Osteocyte (in vitro differentiated cells): ENCODE measurements at regions not wholly inside any gene's neighbourhood (a gene's known extent, or its start where the extent isn't known, plus 50 kb on each side); places are given as distances from the start of the nearest gene placed in this dataset.

ENCODE experiments used
- DNase-seq: peaks from one replicate; pipeline ENCODE4 v3.0.0; 2021; ENCODE audit warnings: mixed read lengths; ENCODE audit not compliant: unreplicated experiment; ENCODE audit errors: extremely low spot score
- H3K27ac Mint-ChIP-seq: one replicate; pipeline ENCODE4 v1.8.0; 2021; ENCODE audit warnings: mild to moderate bottlenecking, mixed read lengths; ENCODE audit not compliant: unreplicated experiment
- H3K27me3 Mint-ChIP-seq: one replicate; pipeline ENCODE4 v1.8.0; 2021; ENCODE audit warnings: mixed read lengths; ENCODE audit not compliant: unreplicated experiment
- H3K36me3 Mint-ChIP-seq: one replicate; pipeline ENCODE4 v1.8.0; 2021; ENCODE audit warnings: mixed read lengths; ENCODE audit not compliant: unreplicated experiment
- H3K4me1 Mint-ChIP-seq: one replicate; pipeline ENCODE4 v1.8.0; 2021; ENCODE audit warnings: mixed read lengths; ENCODE audit not compliant: unreplicated experiment
- H3K4me3 Mint-ChIP-seq: one replicate; pipeline ENCODE4 v1.8.0; 2021; ENCODE audit warnings: mild to moderate bottlenecking, moderate library complexity, mixed read lengths; ENCODE audit not compliant: unreplicated experiment
- H3K9me3 Mint-ChIP-seq: one replicate; pipeline ENCODE4 v1.8.0; 2021; ENCODE audit warnings: mixed read lengths; ENCODE audit not compliant: unreplicated experiment
- CTCF ChIP-seq: fragments of 200-600 bp; sonication (generic); IDR thresholded peaks from 2 replicates; pipeline ENCODE4 v1.5.0; 2021; ENCODE audit warnings: antibody characterized with exemption, mild to moderate bottlenecking, moderate library complexity

- TF ChIP-seq CTCF, result no peak
- Mint-ChIP-seq H3K9me3 (no peaks in the 10 kb centered on the region), H3K4me1 (peaks cover 22% of the 10 kb centered on the region), H3K4me3 (no peak overlapping the region), H3K27me3 (no peaks in the 10 kb centered on the region), H3K36me3 (peaks cover 14% of the 10 kb centered on the region), H3K27ac (peak overlapping the region; percentile 41)
- DNase-seq, result no peak
These were observed 148.6 kb upstream of the FOXN3 start for GRCh38 chr14:89565607-89566006.

- TF ChIP-seq CTCF, result no peak
These were observed 148.0 kb upstream of the FOXN3 start for GRCh38 chr14:89564989-89565388.

GRCh38 chr14:89564286-89564957 is 147.4 kb upstream of the FOXN3 start:
- H3K27ac Mint-ChIP-seq, result peak overlapping the region; percentile 49
- no peak for TF ChIP-seq CTCF
- H3K4me3 Mint-ChIP-seq, result peak overlapping the region; percentile 11
- peaks cover 22% of the 10 kb centered on the region for H3K4me1 Mint-ChIP-seq
- H3K9me3 Mint-ChIP-seq, result no peaks in the 10 kb centered on the region
- no peaks in the 10 kb centered on the region for H3K27me3 Mint-ChIP-seq
- DNase-seq, result no peak
- H3K36me3 Mint-ChIP-seq, result peaks cover 10% of the 10 kb centered on the region

More at GRCh38 chr14:89564989-89565388, 148.0 kb upstream of the FOXN3 start:
- Mint-ChIP-seq H3K4me1 (peaks cover 22% of the 10 kb centered on the region), H3K27ac (peak overlapping the region; percentile 41), H3K27me3 (no peaks in the 10 kb centered on the region), H3K9me3 (no peaks in the 10 kb centered on the region), H3K36me3 (peaks cover 14% of the 10 kb centered on the region), H3K4me3 (no peak overlapping the region)
- no peak for DNase-seq

GRCh38 chr14:89563471-89563870 is 146.4 kb upstream of the FOXN3 start:
- Mint-ChIP-seq H3K27ac (peak overlapping the region; percentile 13), H3K4me3 (peak overlapping the region; percentile 22), H3K4me1 (peaks cover 22% of the 10 kb centered on the region), H3K9me3 (no peaks in the 10 kb centered on the region), H3K36me3 (peaks cover 7% of the 10 kb centered on the region), H3K27me3 (no peaks in the 10 kb centered on the region)
- DNase-seq, result no peak
- no peak for TF ChIP-seq CTCF

- Mint-ChIP-seq H3K27ac (no peak overlapping the region), H3K4me1 (peaks cover 16% of the 10 kb centered on the region), H3K4me3 (no peak overlapping the region)
These were observed 134.9 kb upstream of the FOXN3 start for GRCh38 chr14:89551955-89552354.

More at GRCh38 chr14:89551955-89552354, 134.9 kb upstream of the FOXN3 start:
- H3K36me3 Mint-ChIP-seq, result peaks cover 4% of the 10 kb centered on the region
- no peaks in the 10 kb centered on the region for H3K9me3 Mint-ChIP-seq
- DNase-seq, result no peak
- H3K27me3 Mint-ChIP-seq, result no peaks in the 10 kb centered on the region
- no peak for TF ChIP-seq CTCF
